ENCODE measurements at regions not wholly inside any gene's neighbourhood (a gene's known extent, or its start where the extent isn't known, plus 50 kb on each side); places are given as distances from the start of the nearest gene placed in this dataset.

GRCh38 chr5:88470745-88471144 lies 202.1 kb upstream of the TMEM161B start:
- Histone ChIP-seq H3K23ac (ENCODE audit: insufficient read length) (no peak overlapping the region), H3K79me1 (ENCODE audit: low read depth, low read length) (no peaks in the 10 kb centered on the region), H3K14ac (ENCODE audit: insufficient read length) (no peak overlapping the region), H2AK5ac (ENCODE audit: low read depth, low read length) (no peak overlapping the region), H4K5ac (ENCODE audit: insufficient read length, low read depth, low read length) (no peak overlapping the region), H2AFZ (ENCODE audit: low read length) (no peak overlapping the region), H2BK15ac (ENCODE audit: low read length) (no peak overlapping the region), H4K91ac (replicated peaks; ENCODE audit: insufficient read length, low read length) (no peak overlapping the region), H2BK120ac (replicated peaks; ENCODE audit: low read depth, low read length) (no peak overlapping the region), H4K8ac (ENCODE audit: extremely low read depth, insufficient read depth, low read length) (no peak overlapping the region), H3K23me2 (ENCODE audit: low read depth, low read length) (no peaks in the 10 kb centered on the region), H3K27me3 (replicated peaks in 1 of 4; ENCODE audit: control insufficient read depth in 3 of 4, extremely low read depth in 1 of 4, insufficient read depth in 3 of 4, low read length in 3 of 4) (no peaks in the 10 kb centered on the region), H3K79me2 (ENCODE audit: control insufficient read depth in 1 of 2, insufficient read depth in 2 of 2, low read length in 2 of 2) (no peaks in the 10 kb centered on the region), H2BK12ac (ENCODE audit: low read depth, low read length) (no peak overlapping the region), H3K4me1 (replicated peaks in 1 of 4; ENCODE audit: control insufficient read depth in 3 of 4, insufficient read depth in 4 of 4, low read length in 3 of 4) (no peaks in the 10 kb centered on the region), H3K36me3 (ENCODE audit: control insufficient read depth in 2 of 4, insufficient read depth in 4 of 4, low read length in 3 of 4) (no peaks in the 10 kb centered on the region), H3K9me3 (ENCODE audit: insufficient read depth in 2 of 2, low read depth in 1 of 2, low read length in 1 of 2) (no peaks in the 10 kb centered on the region; a peak in 1 of 4 replicates), H3K4me3 (ENCODE audit: extremely low read depth in 1 of 4, insufficient read depth in 2 of 4, low read depth in 3 of 4, low read length in 4 of 4) (no peak overlapping the region), H3K9ac (replicated peaks in 1 of 4; ENCODE audit: extremely low read depth in 1 of 4, low read depth in 3 of 4, low read length in 3 of 4) (no peak overlapping the region), H3K56ac (replicated peaks; ENCODE audit: insufficient read length, low read depth, low read length) (no peak overlapping the region), H2BK20ac (ENCODE audit: low read length) (no peak overlapping the region), H3K27ac (ENCODE audit: low read depth, low read length) (no peak overlapping the region), H2BK5ac (ENCODE audit: low read depth, low read length) (no peak overlapping the region), H4K20me1 (replicated peaks in 1 of 2; ENCODE audit: control insufficient read depth in 1 of 2, insufficient read depth in 2 of 2, low read length in 2 of 2) (no peaks in the 10 kb centered on the region), H3K18ac (ENCODE audit: extremely low read depth, low read length) (no peak overlapping the region), H3K4ac (replicated peaks; ENCODE audit: insufficient read length, low read depth, low read length) (no peak overlapping the region), H3K4me2 (ENCODE audit: insufficient read depth in 1 of 2, low read depth in 2 of 2, low read length in 2 of 2) (no peak overlapping the region)
- FAIRE-seq (no peak), DNase-seq (ENCODE audit: low read depth in 1 of 2, low spot score in 2 of 2) (no peak)
- 88% methylated on average over 2 of the region's 2 CpGs; no CpG with 5 or more reads in 1 of the 2 experiments for WGBS, 2 experiments (ENCODE audit: extremely low coverage in 1 of 2, insufficient coverage in 1 of 2, insufficient read length in 1 of 2, insufficient replicate concordance in 2 of 2, low coverage in 1 of 2, low lambda C conversion rate in 2 of 2, missing lambda C conversion rate in 1 of 2)
- CTCF ChIA-PET (ENCODE audit: partially characterized antibody) = interaction anchor here (0.7 kb wide), 1 partner anchor 24 kb away, joined by 3 read pairs; no protein-coding TSS in a partner anchor
- POLR2A ChIA-PET (ENCODE audit: partially characterized antibody) = no interaction called here
- TF ChIP-seq TEAD4 (IDR thresholded peaks at IDR 0.05; ENCODE audit: low read depth, low read length) (no peak), JUND (IDR thresholded peaks at IDR 0.05; ENCODE audit: low read length) (no peak), JUN (IDR thresholded peaks at IDR 0.05; ENCODE audit: low read depth, low read length) (no peak)
